ENCODE measurements at regions not wholly inside any gene's neighbourhood (a gene's known extent, or its start where the extent isn't known, plus 50 kb on each side); places are given as distances from the start of the nearest gene placed in this dataset.

DNA sequence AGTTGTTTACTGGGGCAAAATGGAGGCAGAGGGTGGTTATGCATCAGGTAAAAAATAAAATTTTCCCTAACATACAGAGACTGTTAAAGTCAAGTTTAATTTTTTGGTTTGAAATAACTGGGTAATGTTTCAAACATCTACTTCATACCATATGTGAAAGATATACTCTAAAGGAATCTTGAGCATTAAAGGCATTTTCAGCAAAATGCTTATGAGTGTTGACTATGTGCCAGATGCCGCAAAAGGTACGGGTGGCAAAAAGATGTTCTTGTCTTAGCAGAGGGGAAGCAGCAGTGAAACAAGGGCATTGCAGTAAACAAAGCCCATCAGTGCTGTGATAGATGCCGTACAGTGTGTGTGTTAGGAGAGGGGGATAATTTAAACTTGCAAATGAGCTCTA lies 263.1 kb upstream of the ID2 start:
- TF ChIP-seq, protein P1, sequence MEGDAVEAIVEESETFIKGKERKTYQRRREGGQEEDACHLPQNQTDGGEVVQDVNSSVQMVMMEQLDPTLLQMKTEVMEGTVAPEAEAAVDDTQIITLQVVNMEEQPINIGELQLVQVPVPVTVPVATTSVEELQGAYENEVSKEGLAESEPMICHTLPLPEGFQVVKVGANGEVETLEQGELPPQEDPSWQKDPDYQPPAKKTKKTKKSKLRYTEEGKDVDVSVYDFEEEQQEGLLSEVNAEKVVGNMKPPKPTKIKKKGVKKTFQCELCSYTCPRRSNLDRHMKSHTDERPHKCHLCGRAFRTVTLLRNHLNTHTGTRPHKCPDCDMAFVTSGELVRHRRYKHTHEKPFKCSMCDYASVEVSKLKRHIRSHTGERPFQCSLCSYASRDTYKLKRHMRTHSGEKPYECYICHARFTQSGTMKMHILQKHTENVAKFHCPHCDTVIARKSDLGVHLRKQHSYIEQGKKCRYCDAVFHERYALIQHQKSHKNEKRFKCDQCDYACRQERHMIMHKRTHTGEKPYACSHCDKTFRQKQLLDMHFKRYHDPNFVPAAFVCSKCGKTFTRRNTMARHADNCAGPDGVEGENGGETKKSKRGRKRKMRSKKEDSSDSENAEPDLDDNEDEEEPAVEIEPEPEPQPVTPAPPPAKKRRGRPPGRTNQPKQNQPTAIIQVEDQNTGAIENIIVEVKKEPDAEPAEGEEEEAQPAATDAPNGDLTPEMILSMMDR (IDR thresholded peaks at IDR 0.05; ENCODE audit: low read length) = no peak
- no peak for TF ChIP-seq EZH2phosphoT487 (IDR thresholded peaks at IDR 0.05; ENCODE audit: low read length)
